ENCODE measurements at regions not wholly inside any gene's neighbourhood (a gene's known extent, or its start where the extent isn't known, plus 50 kb on each side); places are given as distances from the start of the nearest gene placed in this dataset.

DNA sequence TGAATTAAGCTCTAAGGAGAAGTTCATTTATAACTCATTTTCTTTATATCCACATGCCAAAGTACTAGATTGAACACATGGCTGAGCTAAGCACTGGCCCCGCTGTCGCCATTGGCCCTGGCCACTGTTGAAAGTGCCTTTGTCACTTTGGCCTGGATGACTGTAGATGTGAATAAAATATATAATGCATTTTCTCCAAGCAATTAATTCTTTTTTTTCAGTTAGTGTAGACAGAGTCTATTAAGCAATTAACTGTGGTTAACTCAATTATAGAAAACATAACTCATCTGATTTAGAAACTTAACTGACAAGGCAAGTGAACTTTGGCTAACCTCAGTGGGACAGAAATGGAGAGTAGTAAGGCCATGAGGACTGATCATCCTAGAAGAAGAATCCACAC lies 965.6 kb downstream of the EFNB2 start:
- Histone ChIP-seq H3K9ac (ENCODE audit: extremely low read depth, low read length, poor library complexity, severe bottlenecking) (no peak overlapping the region), H3K27ac (ENCODE audit: low read depth, low read length) (no peak overlapping the region), H3K4me3 (ENCODE audit: low read length) (no peak overlapping the region), H3K27me3 (ENCODE audit: control insufficient read depth, insufficient read depth, low read length, poor library complexity, severe bottlenecking) (no peaks in the 10 kb centered on the region), H3K4me1 (ENCODE audit: control insufficient read depth, insufficient read depth, low read length) (no peaks in the 10 kb centered on the region), H3K36me3 (ENCODE audit: control insufficient read depth, insufficient read depth, low read length) (no peaks in the 10 kb centered on the region), H3K9me3 (ENCODE audit: control insufficient read depth, low read length) (no peaks in the 10 kb centered on the region)
- Mint-ChIP-seq H3K4me1 (no peaks in the 10 kb centered on the region), H3K27ac (no peak overlapping the region), H3K27me3 (ENCODE audit: insufficient read depth) (no peaks in the 10 kb centered on the region), H3K36me3 (ENCODE audit: low read depth) (no peaks in the 10 kb centered on the region), H3K9me3 (peaks cover 5% of the 10 kb centered on the region), H3K4me3 (no peak overlapping the region)
- WGBS, 2 experiments (ENCODE audit: insufficient coverage in 1 of 2, insufficient read length in 1 of 2): 95% methylated on average over 2 of the region's 2 CpGs; no CpG with 5 or more reads in 1 of the 2 experiments
- no peak for DNase-seq
- TF ChIP-seq, protein P1, sequence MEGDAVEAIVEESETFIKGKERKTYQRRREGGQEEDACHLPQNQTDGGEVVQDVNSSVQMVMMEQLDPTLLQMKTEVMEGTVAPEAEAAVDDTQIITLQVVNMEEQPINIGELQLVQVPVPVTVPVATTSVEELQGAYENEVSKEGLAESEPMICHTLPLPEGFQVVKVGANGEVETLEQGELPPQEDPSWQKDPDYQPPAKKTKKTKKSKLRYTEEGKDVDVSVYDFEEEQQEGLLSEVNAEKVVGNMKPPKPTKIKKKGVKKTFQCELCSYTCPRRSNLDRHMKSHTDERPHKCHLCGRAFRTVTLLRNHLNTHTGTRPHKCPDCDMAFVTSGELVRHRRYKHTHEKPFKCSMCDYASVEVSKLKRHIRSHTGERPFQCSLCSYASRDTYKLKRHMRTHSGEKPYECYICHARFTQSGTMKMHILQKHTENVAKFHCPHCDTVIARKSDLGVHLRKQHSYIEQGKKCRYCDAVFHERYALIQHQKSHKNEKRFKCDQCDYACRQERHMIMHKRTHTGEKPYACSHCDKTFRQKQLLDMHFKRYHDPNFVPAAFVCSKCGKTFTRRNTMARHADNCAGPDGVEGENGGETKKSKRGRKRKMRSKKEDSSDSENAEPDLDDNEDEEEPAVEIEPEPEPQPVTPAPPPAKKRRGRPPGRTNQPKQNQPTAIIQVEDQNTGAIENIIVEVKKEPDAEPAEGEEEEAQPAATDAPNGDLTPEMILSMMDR (conservative IDR thresholded peaks at IDR 0.05): no peak

DNA sequence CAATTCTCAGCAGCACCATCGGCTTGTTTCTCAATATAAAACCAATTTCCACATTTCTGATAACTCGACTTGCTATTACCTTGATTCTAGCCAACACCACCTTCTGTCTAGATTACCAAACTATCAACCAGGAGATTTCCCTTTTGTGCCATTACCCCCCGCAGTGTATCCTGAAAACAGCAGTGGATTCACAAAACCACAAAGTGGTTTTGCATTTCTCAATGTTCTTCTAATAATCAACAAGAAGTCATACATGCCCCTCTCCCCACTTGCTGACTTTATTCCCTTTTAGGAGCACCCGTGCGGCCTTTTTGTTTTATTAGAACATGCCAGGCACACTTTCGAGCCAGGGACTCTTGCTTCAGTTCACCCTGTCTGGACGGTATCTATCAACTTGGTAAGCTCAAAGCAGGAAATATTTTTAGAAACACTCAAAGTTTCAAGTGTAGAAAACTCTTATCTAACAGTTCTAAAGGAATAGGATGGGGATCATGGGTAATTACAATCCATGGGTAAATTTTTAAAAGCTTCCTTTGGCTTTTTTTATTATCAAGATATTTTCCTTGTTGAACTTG lies 967.4 kb downstream of the EFNB2 start:
- no peaks in the 10 kb centered on the region for H3K27me3 Mint-ChIP-seq (ENCODE audit: insufficient read depth)
- no peaks in the 10 kb centered on the region for H3K4me1 Mint-ChIP-seq
- no peaks in the 10 kb centered on the region for H3K9me3 ChIP-seq (ENCODE audit: control insufficient read depth, low read length)
- no peak overlapping the region for H3K27ac ChIP-seq (ENCODE audit: low read depth, low read length)
- H3K36me3 Mint-ChIP-seq (ENCODE audit: low read depth): no peaks in the 10 kb centered on the region
- no peaks in the 10 kb centered on the region for H3K27me3 ChIP-seq (ENCODE audit: control insufficient read depth, insufficient read depth, low read length, poor library complexity, severe bottlenecking)
- H3K27ac Mint-ChIP-seq: no peak overlapping the region
- H3K4me3 ChIP-seq (ENCODE audit: low read length): no peak overlapping the region
- no peak for DNase-seq
- H3K4me3 Mint-ChIP-seq: no peak overlapping the region
- WGBS, 2 experiments (ENCODE audit: insufficient coverage in 1 of 2, insufficient read length in 1 of 2): 91 to 97% methylated on average over 6 to 7 of the region's 7 CpGs
- H3K9ac ChIP-seq (ENCODE audit: extremely low read depth, low read length, poor library complexity, severe bottlenecking): no peak overlapping the region
- H3K36me3 ChIP-seq (ENCODE audit: control insufficient read depth, insufficient read depth, low read length): no peaks in the 10 kb centered on the region
- no peaks in the 10 kb centered on the region for H3K4me1 ChIP-seq (ENCODE audit: control insufficient read depth, insufficient read depth, low read length)
- TF ChIP-seq, protein P1 (conservative IDR thresholded peaks at IDR 0.05): no peak
- no peaks in the 10 kb centered on the region for H3K9me3 Mint-ChIP-seq

DNA sequence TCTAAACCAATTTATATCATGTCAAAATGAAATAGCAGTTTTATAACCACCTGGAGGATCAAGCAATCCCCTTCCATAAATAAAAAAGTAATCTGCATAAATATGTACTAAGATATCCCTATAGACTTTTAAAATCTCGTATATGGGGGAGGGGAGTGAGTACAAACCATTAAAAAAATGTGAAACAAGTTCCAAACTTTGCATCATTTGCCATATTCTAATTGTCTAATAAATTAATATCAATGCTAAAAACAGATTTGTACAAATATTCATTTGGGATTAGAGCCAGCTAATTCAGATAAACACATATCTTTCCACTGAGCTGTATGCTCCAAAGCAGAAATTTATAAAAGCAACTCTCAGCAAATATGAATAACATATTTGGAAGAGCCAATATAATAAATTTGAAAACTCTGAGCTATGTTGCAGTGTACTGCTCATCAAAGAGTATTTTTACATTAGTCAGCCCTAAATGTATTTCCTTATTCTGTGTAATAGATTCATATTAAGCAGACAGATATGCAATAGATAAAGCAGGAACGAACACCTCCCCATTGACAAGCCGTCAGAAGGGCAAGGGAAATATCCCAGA lies 970.2 kb downstream of the EFNB2 start:
- Histone ChIP-seq H3K36me3 (ENCODE audit: control insufficient read depth, insufficient read depth, low read length) (no peaks in the 10 kb centered on the region), H3K9me3 (ENCODE audit: control insufficient read depth, low read length) (no peaks in the 10 kb centered on the region), H3K4me3 (ENCODE audit: low read length) (no peak overlapping the region), H3K27me3 (ENCODE audit: control insufficient read depth, insufficient read depth, low read length, poor library complexity, severe bottlenecking) (no peaks in the 10 kb centered on the region), H3K27ac (ENCODE audit: low read depth, low read length) (no peak overlapping the region), H3K4me1 (ENCODE audit: control insufficient read depth, insufficient read depth, low read length) (no peaks in the 10 kb centered on the region), H3K9ac (ENCODE audit: extremely low read depth, low read length, poor library complexity, severe bottlenecking) (no peak overlapping the region)
- H3K9me3 Mint-ChIP-seq: no peaks in the 10 kb centered on the region
- 97% methylated on average over 2 of the region's 3 CpGs; no CpG with 5 or more reads in 1 of the 2 experiments for WGBS, 2 experiments (ENCODE audit: insufficient coverage in 1 of 2, insufficient read length in 1 of 2)
- no peaks in the 10 kb centered on the region for H3K4me1 Mint-ChIP-seq
- no peaks in the 10 kb centered on the region for H3K36me3 Mint-ChIP-seq (ENCODE audit: low read depth)
- no peak overlapping the region for H3K27ac Mint-ChIP-seq
- no peak overlapping the region for H3K4me3 Mint-ChIP-seq
- TF ChIP-seq, protein P1 (conservative IDR thresholded peaks at IDR 0.05): no peak
- no peaks in the 10 kb centered on the region for H3K27me3 Mint-ChIP-seq (ENCODE audit: insufficient read depth)
- DNase-seq: no peak

All from endodermal cell (in vitro differentiated cells).